ENCODE measurements at regions not wholly inside any gene's neighbourhood (a gene's known extent, or its start where the extent isn't known, plus 50 kb on each side); places are given as distances from the start of the nearest gene placed in this dataset.
"Not testable (repeated sequence)": the region's sequence is repeated elsewhere in the genome, so short reads cannot be mapped to it uniquely, and the experiment has no call there.

DNA sequence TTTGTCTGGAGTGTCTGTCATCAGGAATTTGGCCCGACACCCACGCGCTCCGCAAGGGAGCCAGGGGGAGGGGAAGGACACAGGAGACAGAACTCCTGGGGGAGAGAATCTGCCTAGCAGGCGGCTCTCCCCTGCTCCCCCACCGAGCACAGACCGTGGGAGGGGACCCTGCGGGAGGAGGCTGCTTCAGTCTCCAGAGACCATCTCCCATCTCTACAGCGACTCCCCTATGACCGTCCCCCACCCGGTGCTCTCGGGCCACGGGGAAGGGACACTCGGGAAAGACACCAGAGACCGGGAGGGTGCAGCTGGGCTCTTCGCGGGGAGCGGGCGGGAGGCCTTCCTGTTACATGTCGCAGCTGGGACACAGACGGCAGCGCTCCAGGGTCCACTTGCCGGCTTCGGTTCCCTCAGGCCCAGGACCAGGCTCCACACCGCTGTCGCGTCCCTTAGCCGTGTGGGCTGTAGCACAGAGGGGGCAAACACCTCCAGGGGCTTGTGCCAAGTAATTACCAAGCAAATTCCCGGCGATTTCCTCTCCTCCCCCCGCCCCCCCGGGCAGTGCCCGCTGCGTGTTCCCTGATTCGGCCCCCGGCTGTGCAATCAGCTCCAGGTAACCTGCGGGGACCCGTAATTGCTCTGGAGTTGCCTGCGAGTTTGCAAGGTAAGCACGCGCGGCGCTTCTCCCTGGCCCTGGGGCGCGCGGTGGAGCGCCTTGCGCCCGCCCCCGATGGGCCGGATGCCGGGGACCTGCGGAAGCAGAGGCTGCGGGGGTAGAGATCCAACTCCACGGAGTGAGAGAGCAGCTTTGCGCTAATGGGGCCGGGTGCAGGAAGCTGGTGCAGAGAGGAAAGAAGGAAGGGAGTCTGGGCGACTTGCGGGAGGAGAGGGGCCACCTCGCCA lies 155.1 kb upstream of the CADM1 start:
- no peak for DNase-seq (ENCODE audit: low read depth)

DNA sequence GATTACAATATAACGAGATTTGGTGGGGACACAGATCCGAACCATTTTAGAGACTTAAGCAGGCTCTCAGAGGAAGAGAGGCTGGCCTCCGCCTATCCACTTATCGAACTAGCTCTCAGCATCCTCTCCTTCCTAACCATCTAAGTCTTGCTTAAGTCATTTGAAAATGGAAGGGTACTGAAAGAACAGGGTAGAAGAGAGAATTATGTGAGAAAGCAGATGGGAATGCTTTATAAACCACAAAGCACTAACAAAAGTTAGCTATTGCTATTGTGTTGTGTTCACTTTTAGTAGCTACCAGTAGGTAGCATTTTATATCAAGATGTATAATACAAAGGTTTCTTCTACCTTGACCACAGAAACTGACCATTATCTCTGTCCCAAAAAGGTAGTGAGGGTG lies 153.4 kb upstream of the CADM1 start:
- no peak for DNase-seq (ENCODE audit: low read depth)

DNA sequence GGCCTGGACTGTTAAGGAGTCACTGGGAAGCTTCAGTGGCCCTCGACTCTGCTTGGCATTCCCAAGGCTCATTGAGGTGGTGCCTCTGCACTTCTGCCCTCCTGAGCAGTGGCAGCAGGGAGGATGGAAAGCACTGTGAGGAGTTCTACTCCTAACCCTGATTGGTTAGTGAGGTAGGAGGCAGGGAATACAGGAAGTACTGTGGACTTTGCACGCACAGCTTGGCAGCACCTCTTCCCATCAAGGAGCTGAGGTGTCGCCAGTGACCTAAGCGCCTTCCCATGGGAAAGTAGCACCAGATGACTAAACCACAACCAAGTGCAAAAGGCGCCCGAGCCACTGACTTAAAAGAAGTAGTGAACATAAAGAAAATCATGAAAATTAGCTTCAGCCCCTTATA lies 152.5 kb upstream of the CADM1 start:
- no peak for DNase-seq (ENCODE audit: low read depth)

DNA sequence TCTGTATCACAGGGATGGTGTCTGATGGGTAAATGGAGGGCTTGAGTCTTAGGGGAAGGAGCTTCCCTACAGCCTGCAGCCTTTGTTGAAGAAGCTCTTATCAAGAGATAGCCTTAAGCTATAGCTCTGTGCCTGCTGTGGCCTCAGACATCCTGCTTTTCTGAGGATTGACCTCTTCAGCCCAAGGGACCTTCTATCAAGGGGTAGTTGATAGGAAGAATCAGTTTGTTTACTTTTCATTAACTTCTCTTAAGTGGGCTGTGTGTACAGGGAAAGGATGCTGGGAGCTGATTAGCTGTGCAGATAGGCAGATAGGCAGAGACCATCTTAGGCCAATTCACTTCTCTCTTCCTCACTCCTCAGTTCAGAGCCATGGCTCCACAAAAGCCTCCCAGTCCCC lies 151.8 kb upstream of the CADM1 start:
- DNase-seq (ENCODE audit: low read depth), result no peak

DNA sequence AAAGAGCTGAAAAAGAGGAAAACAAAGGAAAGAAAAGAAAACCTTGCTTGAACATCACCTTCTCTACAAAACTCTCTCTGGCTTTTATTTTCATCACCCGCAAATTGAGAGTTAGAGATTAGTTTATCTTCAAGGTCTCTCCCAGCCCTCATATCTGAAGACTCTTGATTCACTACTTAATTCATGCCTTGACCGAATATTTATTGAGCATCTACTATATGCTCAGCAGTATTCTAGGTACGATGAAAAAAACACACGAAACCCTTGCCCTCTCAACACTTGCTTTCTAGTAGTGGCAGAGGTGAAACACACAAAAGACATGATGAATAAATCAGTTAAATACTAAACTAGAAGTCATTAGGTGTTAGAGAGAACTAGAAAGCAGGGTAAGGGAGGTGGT lies 150.6 kb upstream of the CADM1 start:
- no peak for DNase-seq (ENCODE audit: low read depth)

DNA sequence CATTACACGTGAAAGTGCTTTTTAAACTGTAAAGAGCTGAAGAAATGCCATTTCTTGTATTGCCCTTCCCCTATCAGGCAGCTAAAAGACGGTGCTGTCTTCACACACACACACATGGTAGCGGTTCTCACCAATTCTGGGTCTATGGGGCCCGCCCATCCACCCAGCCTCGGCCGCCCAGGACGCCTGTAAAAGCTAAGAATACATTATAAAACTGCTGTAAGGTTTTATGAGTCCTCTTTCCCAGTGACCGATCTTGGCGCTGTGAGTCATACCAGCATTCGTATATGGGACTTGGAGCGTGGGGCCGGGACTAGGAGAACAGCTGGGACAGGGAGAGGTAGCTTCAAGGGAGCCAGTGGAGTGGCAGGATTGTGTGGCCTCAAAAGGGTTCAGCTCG lies 149.7 kb upstream of the CADM1 start:
- no peak for DNase-seq (ENCODE audit: low read depth)

DNA sequence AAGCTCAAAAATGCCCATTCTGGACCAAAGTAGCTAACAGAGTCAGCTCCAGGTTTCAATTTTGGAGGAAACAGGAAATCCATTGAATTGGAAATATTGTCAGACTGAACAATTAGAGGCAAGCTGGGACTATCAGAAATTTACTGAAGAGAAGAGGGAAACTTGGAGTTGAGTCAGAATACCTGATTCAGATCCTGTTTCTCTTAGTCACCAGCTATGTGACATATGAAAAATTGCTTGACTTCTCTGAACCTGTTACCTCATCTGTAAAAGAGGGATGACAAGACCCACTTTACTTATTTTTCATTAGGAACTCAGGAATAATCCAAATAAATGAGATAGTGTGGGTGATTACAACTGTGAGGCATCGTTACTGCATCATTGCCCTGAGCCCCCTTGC lies 148.9 kb upstream of the CADM1 start:
- no peak for DNase-seq (ENCODE audit: low read depth)

DNA sequence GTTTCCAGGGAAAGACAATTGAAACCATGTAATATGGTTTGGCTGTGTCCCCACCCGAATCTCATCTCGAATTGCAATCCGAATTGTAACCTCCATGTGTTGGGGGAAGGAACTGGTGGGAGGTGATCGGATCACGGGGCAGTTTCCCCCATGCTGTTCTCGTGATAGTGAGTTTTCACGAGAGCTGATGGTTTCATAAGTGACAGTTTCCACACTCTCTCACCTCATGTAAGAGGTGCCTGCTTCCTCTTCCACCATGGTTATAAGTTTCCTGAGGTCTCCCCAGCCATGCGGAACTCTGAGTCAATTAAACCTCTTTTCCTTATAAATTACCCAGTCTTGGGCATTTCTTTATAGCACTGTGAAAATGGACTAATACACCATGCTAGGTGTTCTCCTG lies 148.3 kb upstream of the CADM1 start:
- no peak for DNase-seq (ENCODE audit: low read depth)

DNA sequence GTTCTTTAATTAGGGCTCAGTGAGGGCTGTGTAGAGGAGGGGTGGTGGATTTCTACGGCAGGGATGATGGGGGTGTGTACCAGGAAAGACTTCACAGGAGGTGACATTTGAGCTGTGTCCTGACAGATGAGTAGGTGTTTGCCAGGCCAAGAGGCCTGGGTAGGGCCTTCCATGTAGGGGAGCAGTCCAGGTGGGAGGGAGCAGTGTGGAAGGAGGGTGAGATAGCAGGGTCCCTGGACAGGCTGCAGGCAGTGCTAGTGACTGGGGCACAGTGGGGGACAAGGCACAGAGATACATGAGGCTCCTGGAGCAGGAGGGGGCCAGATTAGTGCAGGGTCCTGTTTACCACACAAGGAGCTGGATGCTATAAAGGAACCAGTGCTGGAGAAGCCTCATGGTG lies 147.9 kb upstream of the CADM1 start:
- DNase-seq (ENCODE audit: low read depth), result no peak

DNA sequence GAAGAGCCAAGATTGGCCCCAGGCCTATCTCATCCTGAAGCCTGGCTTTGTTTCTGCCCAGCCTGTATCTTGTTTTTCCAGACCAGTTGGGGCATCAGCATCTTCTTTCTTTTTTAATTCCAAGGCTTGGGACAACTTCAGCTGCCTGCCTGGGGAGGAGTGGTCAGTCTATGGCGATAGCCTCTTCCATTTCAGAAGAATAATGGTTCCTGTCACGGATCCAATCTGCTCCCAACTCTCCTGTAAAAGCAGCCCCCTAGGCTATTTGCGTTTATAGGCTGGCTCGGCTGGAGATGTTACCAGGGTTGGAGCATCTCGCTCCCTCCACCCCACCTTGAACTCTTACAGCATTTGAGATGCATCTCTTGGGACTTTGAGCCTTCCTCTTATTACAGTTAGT lies 145.2 kb upstream of the CADM1 start:
- DNase-seq (ENCODE audit: low read depth), result no peak

DNA sequence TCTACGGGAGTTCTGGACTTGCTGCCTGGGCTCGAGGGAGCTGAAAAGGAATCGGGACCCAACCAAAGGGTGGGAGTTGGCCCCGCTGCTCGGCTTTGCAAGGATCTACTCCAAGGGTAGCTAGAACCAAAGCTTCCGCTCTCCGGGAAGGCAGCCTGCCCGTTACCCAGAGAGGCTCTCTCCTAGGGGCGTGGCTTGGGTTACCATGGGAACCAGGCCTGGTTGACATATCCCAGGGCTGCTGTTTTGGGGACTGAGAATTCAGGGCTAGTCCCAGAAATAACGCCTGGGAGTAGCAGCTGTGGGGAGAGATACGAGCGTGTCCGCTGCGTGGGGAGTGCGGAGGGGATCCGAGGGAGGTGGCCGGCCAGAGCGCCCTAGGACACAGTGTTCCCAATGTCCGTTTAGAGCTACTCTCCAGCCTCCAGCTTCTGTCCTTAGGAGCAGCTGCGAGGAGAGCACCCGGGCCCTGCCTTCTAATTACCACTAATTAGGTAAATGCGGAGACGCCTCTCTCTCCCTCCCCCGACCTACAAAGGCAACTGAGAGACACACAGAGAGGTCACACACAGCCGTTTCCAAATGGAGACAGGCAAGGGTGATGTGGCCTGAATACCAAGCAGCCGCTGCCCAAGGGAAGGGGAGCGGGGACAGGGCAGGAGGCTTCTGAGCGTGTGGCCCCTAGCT lies 141.6 kb upstream of the CADM1 start:
- no peak for DNase-seq (ENCODE audit: low read depth)

DNA sequence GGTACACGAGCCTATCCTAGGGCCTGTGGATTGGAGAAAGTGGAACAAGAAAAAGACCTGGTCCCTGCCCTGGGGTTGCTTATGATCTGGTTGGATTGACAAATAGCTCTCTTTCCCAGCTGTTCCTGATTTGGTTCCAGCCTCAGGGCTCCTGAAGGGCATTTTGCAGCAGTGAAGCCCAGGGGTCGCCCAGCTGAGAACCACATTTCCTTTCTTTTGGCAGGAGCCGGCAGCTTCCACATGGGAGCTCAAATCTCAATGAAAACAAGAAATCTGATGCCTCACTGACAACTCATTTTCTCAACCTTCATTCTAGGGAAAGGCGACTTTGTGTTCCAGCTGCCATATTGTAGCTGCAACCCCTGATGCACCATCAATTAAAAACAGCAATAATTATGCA lies 140.6 kb upstream of the CADM1 start:
- no peak for DNase-seq (ENCODE audit: low read depth)

DNA sequence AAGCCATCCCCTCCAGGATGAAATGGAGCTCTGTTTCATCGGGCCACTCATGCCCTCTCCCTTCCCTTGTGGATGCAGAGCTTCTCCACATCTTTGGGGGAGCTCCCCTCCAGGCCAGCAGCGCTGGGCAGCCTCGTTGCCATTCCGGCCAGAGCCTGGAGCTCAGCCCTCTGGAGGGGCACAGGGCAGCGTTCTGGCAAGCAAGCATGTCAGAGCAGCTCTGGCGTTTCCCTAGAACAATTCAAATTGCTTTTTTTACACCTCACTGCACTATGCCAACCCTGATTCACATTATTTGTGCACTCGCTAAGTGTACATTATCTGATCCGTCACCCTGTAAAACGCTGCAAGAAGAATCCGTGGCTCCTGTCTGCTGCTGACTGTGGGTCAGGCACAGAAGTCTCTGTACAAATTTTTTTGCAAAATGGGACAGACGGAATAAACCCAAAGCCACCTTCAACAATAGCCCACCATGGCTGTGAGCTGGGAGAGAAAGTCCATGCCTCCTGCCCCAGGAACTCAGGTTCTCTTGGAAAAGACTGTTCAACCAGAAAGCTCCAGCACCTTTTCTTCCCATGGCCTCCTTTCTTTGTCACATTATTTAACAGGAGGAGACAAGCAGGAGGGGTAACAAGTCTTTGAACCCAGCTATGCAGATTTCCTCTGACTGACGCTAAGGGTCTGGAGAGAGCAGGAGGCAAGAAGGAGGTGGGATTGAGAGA lies 139.5 kb upstream of the CADM1 start:
- no peak for DNase-seq (ENCODE audit: low read depth)

DNA sequence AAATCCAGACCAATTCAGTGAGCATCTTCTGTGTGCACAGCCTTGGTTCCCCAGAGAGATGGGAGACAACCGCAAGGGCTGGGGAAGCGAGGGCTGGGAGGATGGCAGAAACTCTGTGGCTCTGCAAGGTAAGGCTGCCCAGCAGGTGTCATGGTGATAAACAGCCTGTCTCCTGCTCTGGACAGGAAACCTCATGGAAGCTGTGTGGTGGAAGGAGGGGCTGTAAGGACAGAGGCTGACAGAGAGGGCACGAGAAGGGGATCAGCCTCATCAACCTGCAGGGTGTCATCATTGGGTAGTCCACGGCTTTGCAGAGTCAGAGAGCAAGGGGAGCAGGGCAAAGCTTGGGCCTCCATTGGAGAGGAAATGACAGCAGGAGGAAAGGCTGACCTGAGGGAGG lies 138.4 kb upstream of the CADM1 start:
- no peak for DNase-seq (ENCODE audit: low read depth)

DNA sequence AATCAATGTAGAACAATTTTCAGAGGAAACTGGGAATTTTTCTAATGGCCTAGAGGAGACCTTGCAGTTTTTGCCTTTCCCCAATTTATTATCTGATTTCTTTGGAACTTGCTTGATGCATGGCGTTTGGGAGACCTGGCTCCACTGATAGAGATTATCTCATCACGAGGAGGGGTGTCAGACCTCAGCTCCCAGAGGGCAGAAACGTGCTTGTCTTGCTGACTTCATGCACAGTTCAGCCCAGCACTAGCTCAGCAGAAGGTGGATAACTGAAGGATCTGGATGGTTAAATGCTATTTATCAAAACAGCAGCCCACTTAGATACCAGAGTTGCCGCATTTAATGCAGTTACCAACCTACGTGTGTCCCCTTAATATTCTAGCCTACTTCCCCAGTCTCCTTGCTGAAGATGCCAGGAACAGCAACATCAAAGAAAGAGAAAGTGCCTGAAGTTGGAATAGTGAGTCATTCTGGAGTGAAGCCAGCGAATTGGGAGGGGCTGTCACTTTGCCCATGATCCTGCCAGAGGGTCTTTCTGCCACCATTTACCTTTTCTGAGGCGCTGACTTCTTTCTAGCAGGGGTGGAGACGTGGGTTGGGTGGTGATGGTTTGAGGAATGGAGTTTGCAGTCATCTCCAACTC lies 133.5 kb upstream of the CADM1 start:
- no peak for DNase-seq (ENCODE audit: low read depth)

DNA sequence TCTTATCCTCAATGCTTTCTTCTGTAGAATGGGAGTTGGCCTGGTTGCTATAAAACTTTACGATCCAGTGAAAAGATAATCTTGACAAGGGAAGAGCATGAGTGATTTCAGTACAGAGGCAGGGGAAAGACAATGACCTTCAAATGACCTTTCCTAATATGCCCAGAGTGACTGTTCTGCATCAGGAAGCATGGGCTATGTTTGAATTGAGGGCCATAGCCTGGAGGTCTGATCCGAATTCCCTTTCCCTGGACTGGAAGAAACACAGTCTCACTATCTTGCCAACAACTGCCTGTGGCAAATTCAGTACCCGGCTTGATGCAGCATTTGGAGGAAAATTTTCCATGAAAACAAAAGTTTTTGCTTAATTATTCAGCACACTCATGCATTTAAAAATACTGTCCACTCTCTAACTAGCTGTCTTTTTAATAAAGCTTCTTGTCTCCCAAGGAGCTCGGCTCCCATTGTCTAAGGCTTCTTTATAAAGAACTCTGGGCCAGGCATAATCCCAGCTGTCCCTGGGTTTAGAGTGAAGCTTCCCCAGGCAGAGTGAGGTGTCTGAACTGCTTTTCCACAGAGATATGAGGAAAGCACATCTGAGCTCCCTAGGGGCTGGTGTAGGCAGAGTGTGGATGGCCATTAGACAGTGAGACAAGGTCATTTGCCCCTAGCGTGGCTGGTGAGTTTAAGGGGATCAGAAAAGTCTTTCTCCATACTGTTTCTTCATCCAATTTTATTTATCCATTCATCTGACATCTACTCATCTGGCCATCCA lies 132.7 kb upstream of the CADM1 start:
- no peak for DNase-seq (ENCODE audit: low read depth)

DNA sequence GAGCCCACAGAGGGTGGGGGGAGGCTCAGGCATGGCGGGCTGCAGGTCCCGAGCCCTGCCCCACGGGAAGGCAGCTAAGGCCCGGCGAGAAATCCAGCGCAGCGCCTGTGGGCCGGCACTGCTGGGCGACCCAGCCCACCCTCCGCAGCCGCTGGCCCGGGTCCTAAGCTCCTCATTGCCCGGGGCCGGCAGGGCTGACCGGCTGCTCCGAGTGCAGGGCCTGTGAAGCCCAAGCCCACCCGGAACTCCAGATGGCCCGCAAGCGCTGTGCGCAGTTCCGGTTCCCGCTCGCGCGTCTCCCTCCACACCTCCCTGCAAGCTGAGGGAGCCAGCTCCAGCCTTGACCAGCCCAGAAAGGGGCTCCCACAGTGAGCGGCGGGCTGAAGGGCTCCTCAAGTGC lies 129.8 kb upstream of the CADM1 start:
- not testable (repeated sequence) for DNase-seq (ENCODE audit: low read depth)

DNA sequence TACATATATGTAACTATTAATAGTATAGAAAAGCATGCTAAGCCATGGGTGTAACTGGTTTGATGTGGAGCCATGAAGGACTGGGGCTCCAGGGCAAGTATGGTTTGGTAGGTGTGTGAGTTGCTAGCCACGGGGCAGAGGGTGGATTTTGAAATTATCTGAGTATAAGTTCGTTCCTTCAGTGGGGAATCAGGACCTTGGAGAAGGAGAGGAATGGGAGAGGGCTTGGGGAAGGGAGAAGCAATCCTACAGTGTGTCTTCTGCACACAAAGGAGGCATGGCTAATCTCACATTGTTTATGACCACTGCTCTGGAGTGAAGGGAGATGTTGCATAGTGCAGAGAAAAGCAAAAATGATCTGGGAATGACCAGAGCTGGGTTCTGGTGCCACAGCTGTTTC lies 127.8 kb upstream of the CADM1 start:
- no peak for DNase-seq (ENCODE audit: low read depth)

DNA sequence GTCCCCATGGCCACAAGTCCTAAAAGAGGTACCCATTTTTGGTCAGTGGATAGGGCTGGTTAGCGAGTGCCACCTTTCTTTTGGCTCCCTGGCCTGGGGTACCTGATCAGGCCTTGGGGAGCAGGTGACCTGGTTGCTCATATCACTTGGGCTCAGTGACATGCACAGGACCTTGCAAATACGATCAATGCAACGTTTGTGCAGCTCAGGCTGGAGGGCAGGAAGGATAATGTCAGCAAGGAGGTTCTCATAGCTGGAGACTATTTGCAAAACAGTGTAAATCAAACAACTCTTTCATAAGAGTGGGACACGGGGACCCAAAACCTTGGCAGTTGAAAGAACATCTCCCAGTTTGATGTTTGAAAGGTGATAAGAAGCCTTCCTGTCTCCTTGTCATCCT lies 127.4 kb upstream of the CADM1 start:
- DNase-seq (ENCODE audit: low read depth), result no peak

DNA sequence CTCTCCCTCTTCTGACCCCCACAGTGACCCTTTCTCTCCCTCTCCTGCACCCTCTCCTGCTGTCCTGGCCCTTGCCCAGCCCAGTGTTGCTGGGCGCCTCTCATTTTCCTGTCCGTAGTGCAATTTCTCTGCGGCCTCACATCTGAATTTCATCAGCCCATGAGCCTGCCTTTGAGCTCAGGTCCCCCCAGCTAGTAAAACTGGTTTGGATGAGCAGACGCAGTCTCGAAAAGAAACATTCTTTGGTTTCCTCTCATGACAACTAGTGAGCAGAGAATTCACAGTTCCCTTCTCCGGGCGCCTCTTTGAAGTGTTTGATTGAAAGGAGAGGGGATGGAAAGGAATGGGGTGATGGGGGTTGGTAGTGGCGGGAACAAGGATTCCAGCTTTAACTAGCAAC lies 126.0 kb upstream of the CADM1 start:
- DNase-seq (ENCODE audit: low read depth), result no peak

DNA sequence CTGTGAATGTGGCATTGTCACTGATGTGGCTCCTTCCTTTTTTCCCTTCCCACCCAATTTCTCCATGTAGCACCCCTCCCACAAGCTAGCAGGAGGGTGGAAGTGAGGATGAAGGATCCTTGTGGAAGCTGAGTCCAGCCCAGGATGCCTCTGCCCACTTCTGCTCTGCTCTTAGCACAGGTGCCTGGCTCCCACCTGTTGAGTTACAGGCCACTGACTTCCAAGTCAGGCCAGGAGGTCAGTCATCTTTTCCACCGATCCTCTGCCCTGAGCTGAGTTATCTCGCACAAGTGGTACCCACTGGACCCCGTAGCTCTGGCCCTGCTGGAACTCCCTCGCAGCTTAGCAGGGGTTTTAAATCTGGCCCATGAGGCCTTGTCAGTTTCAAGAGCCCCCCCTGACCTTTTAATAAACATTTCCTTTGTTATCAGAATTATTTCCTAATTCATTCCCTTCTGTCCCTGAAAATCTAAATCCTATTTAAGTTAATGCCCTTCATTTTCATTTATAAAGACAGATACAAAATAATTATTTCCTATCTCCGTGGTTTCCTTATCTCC lies 125.3 kb upstream of the CADM1 start:
- no peak for DNase-seq (ENCODE audit: low read depth)
